HG03108 (cell line): ENCODE measurements at regions not wholly inside any gene's neighbourhood (a gene's known extent, or its start where the extent isn't known, plus 50 kb on each side); places are given as distances from the start of the nearest gene placed in this dataset.
"Not testable (repeated sequence)": the region's sequence is repeated elsewhere in the genome, so short reads cannot be mapped to it uniquely, and the experiment has no call there.

Source experiments
- ATAC-seq: cut with Tn5 transposase; IDR thresholded peaks from one replicate; pipeline ENCODE4 v1.9.1; 2021; ENCODE audit warnings: moderate library complexity; ENCODE audit not compliant: unreplicated experiment

- ATAC-seq, result no peak
These were observed 1435.9 kb downstream of the OTOL1 start for GRCh38 chr3:162932503-162932902.

- no peak for ATAC-seq
These were observed 1437.0 kb downstream of the OTOL1 start for GRCh38 chr3:162933656-162934055.

GRCh38 chr3:162936706-162937105 lies 1440.1 kb downstream of the OTOL1 start:
- no peak for ATAC-seq

- ATAC-seq, result no peak
These were observed 1441.5 kb downstream of the OTOL1 start for GRCh38 chr3:162938083-162938482.

- ATAC-seq, result no peak
These were observed 1449.0 kb downstream of the OTOL1 start for GRCh38 chr3:162945626-162946025.

GRCh38 chr3:162956711-162957110 lies 1460.1 kb downstream of the OTOL1 start:
- ATAC-seq, result no peak

GRCh38 chr3:162960269-162960668 lies 1463.7 kb downstream of the OTOL1 start:
- no peak for ATAC-seq

GRCh38 chr3:162970292-162970691 lies 1473.7 kb downstream of the OTOL1 start:
- ATAC-seq, result no peak

GRCh38 chr3:162971715-162972114 lies 1475.1 kb downstream of the OTOL1 start:
- ATAC-seq, result no peak

GRCh38 chr3:162973428-162973917 lies 1476.9 kb downstream of the OTOL1 start:
- no peak for ATAC-seq

- no peak for ATAC-seq
These were observed 1481.5 kb downstream of the OTOL1 start for GRCh38 chr3:162978136-162978535.

- ATAC-seq, result no peak
These were observed 1488.1 kb downstream of the OTOL1 start for GRCh38 chr3:162984746-162985145.

GRCh38 chr3:162987085-162987794 lies 1490.6 kb downstream of the OTOL1 start:
- not testable (repeated sequence) for ATAC-seq

GRCh38 chr3:162992741-162993140 lies 1496.1 kb downstream of the OTOL1 start:
- no peak for ATAC-seq

- no peak for ATAC-seq
These were observed 1497.6 kb downstream of the OTOL1 start for GRCh38 chr3:162994165-162994564.

- ATAC-seq, result no peak
These were observed 1499.8 kb downstream of the OTOL1 start for GRCh38 chr3:162996368-162996767.

GRCh38 chr3:162998205-162998604 lies 1501.6 kb downstream of the OTOL1 start:
- ATAC-seq, result no peak

- ATAC-seq, result no peak
These were observed 1515.0 kb downstream of the OTOL1 start for GRCh38 chr3:163011596-163011995.

GRCh38 chr3:163016251-163016650 lies 1519.6 kb downstream of the OTOL1 start:
- no peak for ATAC-seq

GRCh38 chr3:163018067-163018466 lies 1521.5 kb downstream of the OTOL1 start:
- no peak for ATAC-seq

GRCh38 chr3:163018664-163019063 lies 1522.1 kb downstream of the OTOL1 start:
- ATAC-seq, result no peak

- no peak for ATAC-seq
These were observed 1522.7 kb downstream of the OTOL1 start for GRCh38 chr3:163019260-163019659.

- ATAC-seq, result no peak
These were observed 1537.0 kb downstream of the OTOL1 start for GRCh38 chr3:163033652-163034051.
